K562 (cell line): ENCODE measurements at regions not wholly inside any gene's neighbourhood (a gene's known extent, or its start where the extent isn't known, plus 50 kb on each side); places are given as distances from the start of the nearest gene placed in this dataset.

Experiments used
- CBX5 ChIP-seq: IDR thresholded peaks from 2 replicates; pipeline ENCODE4 v1.6.1; 2014; ENCODE audit warnings: low read depth, borderline replicate concordance
- DPF2 ChIP-seq: fragments of 450-650 bp; IDR thresholded peaks from 2 replicates; pipeline ENCODE4 v1.6.1; 2016
- EZH2 ChIP-seq: IDR thresholded peaks from 2 replicates; pipeline ENCODE4 v1.6.1; 2012; ENCODE audit warnings: low read depth, mild to moderate bottlenecking, inconsistent platforms, low read length, borderline replicate concordance
- FOXM1 ChIP-seq, 2 experiments: fragments of 450-650 bp in 1 of 2; sonication (generic) in 1 of 2; formaldehyde crosslinking in 1 of 2; IDR thresholded peaks; 2 replicates each; pipeline versions ENCODE4 v1.6.1 to v1.9.0; 2017 to 2022; ENCODE audit warnings: low read depth in 2 of 2, mild to moderate bottlenecking in 2 of 2, missing genetic modification reagents in 1 of 2, moderate library complexity in 1 of 2
- NFRKB ChIP-seq: fragments of 450-650 bp; IDR thresholded peaks from 2 replicates; pipeline ENCODE4 v1.6.1; 2016; ENCODE audit warnings: low read depth
- NRF1 ChIP-seq, 2 experiments: fragments of 450-650 bp; IDR thresholded peaks in 1 of 2; conservative IDR thresholded peaks in 1 of 2; 2 replicates each; pipeline ENCODE4 v1.6.1; 2014; ENCODE audit warnings: mild to moderate bottlenecking in 2 of 2
- POLR2A ChIP-seq: fragments of 450-650 bp; conservative IDR thresholded peaks from 2 replicates; pipeline ENCODE4 v1.6.1; 2016
- SRSF9 ChIP-seq: fragments of 200-400 bp; formaldehyde crosslinking; IDR thresholded peaks from 2 replicates; pipeline ENCODE4 v1.6.1; 2017; ENCODE audit warnings: low read depth, low read length, borderline replicate concordance
- TAF1 ChIP-seq: IDR thresholded peaks from 2 replicates; pipeline ENCODE4 v1.6.1; 2011; ENCODE audit warnings: mild to moderate bottlenecking, low read length, moderate library complexity; ENCODE audit not compliant: insufficient read depth, control insufficient read depth, severe bottlenecking; ENCODE audit errors: extremely low read depth
- TF ChIP-seq, protein P1 (sequence below), 3 experiments: IDR thresholded peaks in 2 of 3; conservative IDR thresholded peaks in 1 of 3; 2 replicates each; pipeline ENCODE4 v1.5.1; 2011 to 2012; ENCODE audit warnings: low read length in 3 of 3, mild to moderate bottlenecking in 3 of 3, control low read depth in 2 of 3, improper control_type of control experiment in 1 of 3, inconsistent platforms in 1 of 3, low read depth in 1 of 3, mixed read lengths in 1 of 3, moderate library complexity in 1 of 3; ENCODE audit not compliant: insufficient read depth in 2 of 3
- TF ChIP-seq, protein P2 (sequence below), 2 experiments: fragments of 450-650 bp in 1 of 2; sonication (generic) in 1 of 2; formaldehyde crosslinking in 1 of 2; IDR thresholded peaks; 2 replicates each; pipeline versions ENCODE4 v1.7.1 to v1.9.0; 2016 to 2022; ENCODE audit warnings: inconsistent platforms in 1 of 2, mild to moderate bottlenecking in 1 of 2, missing genetic modification reagents in 1 of 2

DNA sequence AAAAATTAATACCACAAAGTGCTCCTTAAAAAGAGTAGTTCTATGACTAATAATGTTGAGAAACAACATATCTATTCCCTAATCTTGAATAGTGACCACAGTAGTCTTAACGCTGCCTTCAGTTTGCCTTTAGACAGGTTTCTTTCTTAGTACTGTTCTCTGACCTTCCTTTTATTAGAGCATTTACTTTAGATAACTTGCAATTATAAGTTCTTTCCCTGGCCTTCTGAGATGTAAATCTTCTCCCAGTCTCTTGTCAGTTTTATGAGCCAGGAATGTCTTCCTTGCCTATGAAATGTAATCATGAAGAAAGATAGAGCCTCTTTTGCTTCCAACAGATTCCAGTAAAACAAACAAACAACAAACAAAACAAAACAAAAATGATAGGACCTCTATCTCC is 1119.8 kb upstream of the LRRTM3 start:
- TF ChIP-seq CBX5, result no peak
- no peak for TF ChIP-seq EZH2
- no peak for TF ChIP-seq POLR2A
- TF ChIP-seq TAF1, result no peak
- TF ChIP-seq FOXM1 (IDR thresholded peaks at IDR 0.05; ENCODE audit: low read depth), result no peak
- TF ChIP-seq FOXM1 (CRISPR knock-in tag; IDR thresholded peaks at IDR 0.05; ENCODE audit: low read depth), result no peak
- TF ChIP-seq NFRKB, result no peak
- no peak for TF ChIP-seq NRF1 (conservative IDR thresholded peaks at IDR 0.05 in 1 of 2, IDR thresholded peaks at IDR 0.05 in 1 of 2)
- TF ChIP-seq, protein P1, sequence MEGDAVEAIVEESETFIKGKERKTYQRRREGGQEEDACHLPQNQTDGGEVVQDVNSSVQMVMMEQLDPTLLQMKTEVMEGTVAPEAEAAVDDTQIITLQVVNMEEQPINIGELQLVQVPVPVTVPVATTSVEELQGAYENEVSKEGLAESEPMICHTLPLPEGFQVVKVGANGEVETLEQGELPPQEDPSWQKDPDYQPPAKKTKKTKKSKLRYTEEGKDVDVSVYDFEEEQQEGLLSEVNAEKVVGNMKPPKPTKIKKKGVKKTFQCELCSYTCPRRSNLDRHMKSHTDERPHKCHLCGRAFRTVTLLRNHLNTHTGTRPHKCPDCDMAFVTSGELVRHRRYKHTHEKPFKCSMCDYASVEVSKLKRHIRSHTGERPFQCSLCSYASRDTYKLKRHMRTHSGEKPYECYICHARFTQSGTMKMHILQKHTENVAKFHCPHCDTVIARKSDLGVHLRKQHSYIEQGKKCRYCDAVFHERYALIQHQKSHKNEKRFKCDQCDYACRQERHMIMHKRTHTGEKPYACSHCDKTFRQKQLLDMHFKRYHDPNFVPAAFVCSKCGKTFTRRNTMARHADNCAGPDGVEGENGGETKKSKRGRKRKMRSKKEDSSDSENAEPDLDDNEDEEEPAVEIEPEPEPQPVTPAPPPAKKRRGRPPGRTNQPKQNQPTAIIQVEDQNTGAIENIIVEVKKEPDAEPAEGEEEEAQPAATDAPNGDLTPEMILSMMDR (IDR thresholded peaks at IDR 0.05 in 2 of 3, conservative IDR thresholded peaks at IDR 0.05 in 1 of 3; ENCODE audit: insufficient read depth in 2 of 3, low read depth in 1 of 3, low read length in 3 of 3), result no peak
- TF ChIP-seq, protein P2, sequence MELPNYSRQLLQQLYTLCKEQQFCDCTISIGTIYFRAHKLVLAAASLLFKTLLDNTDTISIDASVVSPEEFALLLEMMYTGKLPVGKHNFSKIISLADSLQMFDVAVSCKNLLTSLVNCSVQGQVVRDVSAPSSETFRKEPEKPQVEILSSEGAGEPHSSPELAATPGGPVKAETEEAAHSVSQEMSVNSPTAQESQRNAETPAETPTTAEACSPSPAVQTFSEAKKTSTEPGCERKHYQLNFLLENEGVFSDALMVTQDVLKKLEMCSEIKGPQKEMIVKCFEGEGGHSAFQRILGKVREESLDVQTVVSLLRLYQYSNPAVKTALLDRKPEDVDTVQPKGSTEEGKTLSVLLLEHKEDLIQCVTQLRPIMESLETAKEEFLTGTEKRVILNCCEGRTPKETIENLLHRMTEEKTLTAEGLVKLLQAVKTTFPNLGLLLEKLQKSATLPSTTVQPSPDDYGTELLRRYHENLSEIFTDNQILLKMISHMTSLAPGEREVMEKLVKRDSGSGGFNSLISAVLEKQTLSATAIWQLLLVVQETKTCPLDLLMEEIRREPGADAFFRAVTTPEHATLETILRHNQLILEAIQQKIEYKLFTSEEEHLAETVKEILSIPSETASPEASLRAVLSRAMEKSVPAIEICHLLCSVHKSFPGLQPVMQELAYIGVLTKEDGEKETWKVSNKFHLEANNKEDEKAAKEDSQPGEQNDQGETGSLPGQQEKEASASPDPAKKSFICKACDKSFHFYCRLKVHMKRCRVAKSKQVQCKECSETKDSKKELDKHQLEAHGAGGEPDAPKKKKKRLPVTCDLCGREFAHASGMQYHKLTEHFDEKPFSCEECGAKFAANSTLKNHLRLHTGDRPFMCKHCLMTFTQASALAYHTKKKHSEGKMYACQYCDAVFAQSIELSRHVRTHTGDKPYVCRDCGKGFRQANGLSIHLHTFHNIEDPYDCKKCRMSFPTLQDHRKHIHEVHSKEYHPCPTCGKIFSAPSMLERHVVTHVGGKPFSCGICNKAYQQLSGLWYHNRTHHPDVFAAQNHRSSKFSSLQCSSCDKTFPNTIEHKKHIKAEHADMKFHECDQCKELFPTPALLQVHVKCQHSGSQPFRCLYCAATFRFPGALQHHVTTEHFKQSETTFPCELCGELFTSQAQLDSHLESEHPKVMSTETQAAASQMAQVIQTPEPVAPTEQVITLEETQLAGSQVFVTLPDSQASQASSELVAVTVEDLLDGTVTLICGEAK (IDR thresholded peaks at IDR 0.05), result no peak
- TF ChIP-seq, protein P2 (CRISPR knock-in tag; IDR thresholded peaks at IDR 0.05), result no peak
- TF ChIP-seq SRSF9, result no peak
- TF ChIP-seq DPF2, result no peak
